Breast epithelium (tissue), 3 donors: ENCODE measurements at regions not wholly inside any gene's neighbourhood (a gene's known extent, or its start where the extent isn't known, plus 50 kb on each side); places are given as distances from the start of the nearest gene placed in this dataset.

Experiments used
- CTCF ChIP-seq, 3 donors: fragments of 450-650 bp; IDR thresholded peaks; one replicate each; pipeline ENCODE4 v1.5.1; 2016 to 2017; ENCODE audit warnings: antibody characterized with exemption in 3 of 3, mild to moderate bottlenecking in 3 of 3, moderate library complexity in 3 of 3
- POLR2A ChIP-seq: fragments of 450-650 bp; IDR thresholded peaks from one replicate; pipeline ENCODE4 v1.6.1; 2016; ENCODE audit warnings: antibody characterized with exemption, mild to moderate bottlenecking, moderate library complexity

GRCh38 chr5:92885950-92886349, 695.1 kb downstream of the NR2F1-AS1 start:
- TF ChIP-seq CTCF (IDR thresholded peaks at IDR 0.05) (no peak), POLR2A (no peak)
